Fibroblast of mammary gland (primary cell): ENCODE measurements at regions not wholly inside any gene's neighbourhood (a gene's known extent, or its start where the extent isn't known, plus 50 kb on each side); places are given as distances from the start of the nearest gene placed in this dataset.

ENCODE experiments used
- DNase-seq: peaks from one replicate; pipeline ENCODE4 v3.0.0-alpha.2; 2010; ENCODE audit warnings: low read depth
- H3K4me3 ChIP-seq: 2 replicates; pipeline ENCODE4 v1.5.1; 2011; ENCODE audit warnings: low read depth, mild to moderate bottlenecking, low read length, moderate library complexity; ENCODE audit not compliant: control insufficient read depth
- CTCF ChIP-seq: conservative IDR thresholded peaks from 2 replicates; pipeline ENCODE4 v1.5.1; 2011; ENCODE audit warnings: low read depth, low read length, inconsistent platforms; ENCODE audit not compliant: control insufficient read depth, insufficient read depth

GRCh38 chr7:69412331-69413146, 185.7 kb upstream of the AUTS2 start:
- peak; percentile 51 for DNase-seq
- no peak overlapping the region for H3K4me3 ChIP-seq
- TF ChIP-seq CTCF: no peak

- no peak overlapping the region for H3K4me3 ChIP-seq
- TF ChIP-seq CTCF: no peak
- no peak for DNase-seq
Observed at GRCh38 chr7:69414555-69414954, 183.7 kb upstream of the AUTS2 start.

GRCh38 chr7:69418869-69419670, 179.2 kb upstream of the AUTS2 start:
- DNase-seq: no peak
- no peak for TF ChIP-seq CTCF
- no peak overlapping the region for H3K4me3 ChIP-seq

- no peak for TF ChIP-seq CTCF
- H3K4me3 ChIP-seq: no peak overlapping the region
- peak; percentile 24 for DNase-seq
Observed at GRCh38 chr7:69419934-69420333, 178.3 kb upstream of the AUTS2 start.

- no peak overlapping the region for H3K4me3 ChIP-seq
- TF ChIP-seq CTCF: no peak
- DNase-seq: no peak
Observed at GRCh38 chr7:69422574-69422985, 175.7 kb upstream of the AUTS2 start.

GRCh38 chr7:69426705-69427104, 171.6 kb upstream of the AUTS2 start:
- no peak for DNase-seq
- H3K4me3 ChIP-seq: no peak overlapping the region
- no peak for TF ChIP-seq CTCF
